ENCODE measurements at regions not wholly inside any gene's neighbourhood (a gene's known extent, or its start where the extent isn't known, plus 50 kb on each side); places are given as distances from the start of the nearest gene placed in this dataset.

GRCh38 chr15:31550211-31550977, 223.8 kb downstream of the KLF13 start:
- DNase-seq, result no peak
- Histone ChIP-seq H2AFZ (ENCODE audit: low read length) (no peak overlapping the region), H3K9ac (ENCODE audit: low read length) (no peak overlapping the region)

DNA sequence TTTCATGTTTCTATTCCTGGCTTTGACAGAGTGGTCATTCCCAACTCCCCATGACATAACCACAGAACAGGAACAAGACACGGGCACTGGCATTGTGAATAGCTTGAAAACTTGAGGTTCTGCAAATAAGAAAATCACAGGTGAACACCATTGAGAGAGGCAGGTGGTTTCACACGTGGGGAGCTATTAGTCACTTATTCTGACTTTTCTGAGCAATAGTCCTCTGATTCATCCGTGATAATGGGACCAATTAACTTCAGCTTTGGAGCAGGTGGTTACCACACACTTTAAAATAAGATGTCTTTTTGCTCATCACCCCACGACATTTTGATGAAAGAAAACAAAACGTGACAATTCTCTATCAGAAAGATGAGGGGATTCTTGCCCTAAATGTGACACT, 224.7 kb downstream of the KLF13 start:
- Histone ChIP-seq H3K27me3 (ENCODE audit: low read length) (no peaks in the 10 kb centered on the region), H3K36me3 (ENCODE audit: insufficient read depth, low read length) (no peaks in the 10 kb centered on the region), H4K20me1 (ENCODE audit: insufficient read depth, low read depth, low read length) (no peaks in the 10 kb centered on the region), H3K9me2 (replicated peaks; ENCODE audit: insufficient read depth, low read length) (no peaks in the 10 kb centered on the region), H3K4me2 (ENCODE audit: low read depth, low read length, poor library complexity, severe bottlenecking) (no peak overlapping the region), H3K27ac (ENCODE audit: low read length) (no peak overlapping the region), H3K4me1 (ENCODE audit: low read length) (no peaks in the 10 kb centered on the region), H2AFZ (ENCODE audit: low read length) (no peak overlapping the region), H3K79me2 (ENCODE audit: low read length) (no peaks in the 10 kb centered on the region), H3K9ac (ENCODE audit: low read length) (no peak overlapping the region), H3K4me3 (ENCODE audit: low read length) (no peak overlapping the region), H3K9me3 (ENCODE audit: low read length) (no peaks in the 10 kb centered on the region)
- DNase-seq, result no peak

More at GRCh38 chr15:31550211-31550977, 223.8 kb downstream of the KLF13 start:
- no peaks in the 10 kb centered on the region for H3K9me2 ChIP-seq (replicated peaks; ENCODE audit: insufficient read depth, low read length)
- H3K79me2 ChIP-seq (ENCODE audit: low read length), result no peaks in the 10 kb centered on the region
- no peak overlapping the region for H3K4me3 ChIP-seq (ENCODE audit: low read length)
- H3K36me3 ChIP-seq (ENCODE audit: insufficient read depth, low read length), result no peaks in the 10 kb centered on the region
- no peaks in the 10 kb centered on the region for H3K4me1 ChIP-seq (ENCODE audit: low read length)
- no peaks in the 10 kb centered on the region for H3K27me3 ChIP-seq (ENCODE audit: low read length)
- H4K20me1 ChIP-seq (ENCODE audit: insufficient read depth, low read depth, low read length), result no peaks in the 10 kb centered on the region
- no peak overlapping the region for H3K4me2 ChIP-seq (ENCODE audit: low read depth, low read length, poor library complexity, severe bottlenecking)
- no peaks in the 10 kb centered on the region for H3K9me3 ChIP-seq (ENCODE audit: low read length)
- H3K27ac ChIP-seq (ENCODE audit: low read length), result no peak overlapping the region

DNA sequence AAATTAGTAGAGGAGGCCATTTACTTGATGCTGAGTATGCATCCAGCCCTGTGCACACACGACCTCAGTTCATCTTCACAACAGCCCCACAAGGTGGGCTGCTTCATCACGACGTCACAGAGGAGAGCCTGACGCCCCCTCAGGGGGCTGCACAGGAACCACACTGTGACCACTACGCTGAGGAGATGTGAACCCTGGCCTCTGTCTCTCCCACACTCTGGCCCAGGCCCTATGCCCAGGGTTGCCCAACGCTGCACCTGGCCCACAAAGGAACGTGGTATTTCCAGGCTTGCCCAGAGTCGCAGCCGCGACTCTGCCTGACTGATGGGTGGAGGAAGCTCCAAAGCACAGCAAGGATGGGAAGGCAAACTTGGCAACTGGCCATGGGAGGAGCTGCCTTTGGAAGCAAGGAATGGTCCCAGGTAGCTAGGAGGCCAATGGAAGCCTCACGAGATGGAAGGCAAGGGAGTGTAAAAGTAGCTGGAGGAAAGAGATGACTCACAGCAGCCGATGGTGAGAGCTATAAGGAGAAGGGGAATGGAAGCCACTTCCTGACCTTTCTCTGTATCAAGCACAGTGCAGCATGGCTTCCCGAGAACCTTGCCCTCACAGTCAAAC, 226.0 kb downstream of the KLF13 start:
- Histone ChIP-seq H2AFZ (ENCODE audit: low read length) (no peak overlapping the region), H3K9me2 (replicated peaks; ENCODE audit: insufficient read depth, low read length) (no peaks in the 10 kb centered on the region), H3K27me3 (ENCODE audit: low read length) (no peaks in the 10 kb centered on the region), H3K27ac (ENCODE audit: low read length) (no peak overlapping the region), H3K79me2 (ENCODE audit: low read length) (no peaks in the 10 kb centered on the region), H3K4me1 (ENCODE audit: low read length) (no peaks in the 10 kb centered on the region), H4K20me1 (ENCODE audit: insufficient read depth, low read depth, low read length) (no peaks in the 10 kb centered on the region), H3K36me3 (ENCODE audit: insufficient read depth, low read length) (no peaks in the 10 kb centered on the region), H3K4me3 (ENCODE audit: low read length) (no peak overlapping the region), H3K9ac (ENCODE audit: low read length) (no peak overlapping the region), H3K4me2 (ENCODE audit: low read depth, low read length, poor library complexity, severe bottlenecking) (no peak overlapping the region), H3K9me3 (ENCODE audit: low read length) (no peaks in the 10 kb centered on the region)
- DNase-seq, result no peak

DNA sequence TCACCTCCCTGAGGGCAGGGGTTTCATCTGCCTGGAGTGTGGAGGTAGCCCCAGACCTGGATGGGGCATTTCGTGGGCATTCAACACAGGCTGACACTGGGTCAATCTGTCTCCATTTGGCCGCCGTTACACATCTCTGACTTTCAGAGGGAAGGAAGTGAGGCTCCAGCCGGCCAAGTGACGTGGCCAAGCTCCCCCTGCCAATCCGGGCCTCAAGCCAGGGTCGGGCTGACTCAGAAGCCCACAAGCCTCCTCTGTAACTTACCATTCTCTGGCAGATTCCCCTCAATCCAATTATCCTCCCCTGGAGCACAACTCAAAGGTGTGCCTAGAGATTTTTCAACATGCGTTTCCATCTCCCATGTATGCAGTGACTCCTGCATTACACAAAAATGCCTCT, 227.6 kb downstream of the KLF13 start:
- Histone ChIP-seq H3K9ac (ENCODE audit: low read length) (no peak overlapping the region), H3K36me3 (ENCODE audit: insufficient read depth, low read length) (no peaks in the 10 kb centered on the region), H3K4me1 (ENCODE audit: low read length) (no peaks in the 10 kb centered on the region), H3K79me2 (ENCODE audit: low read length) (no peaks in the 10 kb centered on the region), H3K4me3 (ENCODE audit: low read length) (no peak overlapping the region), H3K9me3 (ENCODE audit: low read length) (no peaks in the 10 kb centered on the region), H3K27me3 (ENCODE audit: low read length) (no peaks in the 10 kb centered on the region), H3K4me2 (ENCODE audit: low read depth, low read length, poor library complexity, severe bottlenecking) (no peak overlapping the region), H3K27ac (ENCODE audit: low read length) (no peak overlapping the region), H3K9me2 (replicated peaks; ENCODE audit: insufficient read depth, low read length) (no peaks in the 10 kb centered on the region), H2AFZ (ENCODE audit: low read length) (no peak overlapping the region), H4K20me1 (ENCODE audit: insufficient read depth, low read depth, low read length) (no peaks in the 10 kb centered on the region)
- DNase-seq, result no peak

GRCh38 chr15:31555022-31555421, 228.4 kb downstream of the KLF13 start:
- Histone ChIP-seq H3K9me2 (replicated peaks; ENCODE audit: insufficient read depth, low read length) (no peaks in the 10 kb centered on the region), H3K4me1 (ENCODE audit: low read length) (no peaks in the 10 kb centered on the region), H3K4me3 (ENCODE audit: low read length) (no peak overlapping the region), H3K9me3 (ENCODE audit: low read length) (no peaks in the 10 kb centered on the region), H3K4me2 (ENCODE audit: low read depth, low read length, poor library complexity, severe bottlenecking) (no peak overlapping the region), H3K9ac (ENCODE audit: low read length) (no peak overlapping the region), H3K36me3 (ENCODE audit: insufficient read depth, low read length) (no peaks in the 10 kb centered on the region), H3K27me3 (ENCODE audit: low read length) (no peaks in the 10 kb centered on the region), H2AFZ (ENCODE audit: low read length) (no peak overlapping the region), H3K27ac (ENCODE audit: low read length) (no peak overlapping the region), H4K20me1 (ENCODE audit: insufficient read depth, low read depth, low read length) (no peaks in the 10 kb centered on the region), H3K79me2 (ENCODE audit: low read length) (no peaks in the 10 kb centered on the region)
- no peak for DNase-seq

DNA sequence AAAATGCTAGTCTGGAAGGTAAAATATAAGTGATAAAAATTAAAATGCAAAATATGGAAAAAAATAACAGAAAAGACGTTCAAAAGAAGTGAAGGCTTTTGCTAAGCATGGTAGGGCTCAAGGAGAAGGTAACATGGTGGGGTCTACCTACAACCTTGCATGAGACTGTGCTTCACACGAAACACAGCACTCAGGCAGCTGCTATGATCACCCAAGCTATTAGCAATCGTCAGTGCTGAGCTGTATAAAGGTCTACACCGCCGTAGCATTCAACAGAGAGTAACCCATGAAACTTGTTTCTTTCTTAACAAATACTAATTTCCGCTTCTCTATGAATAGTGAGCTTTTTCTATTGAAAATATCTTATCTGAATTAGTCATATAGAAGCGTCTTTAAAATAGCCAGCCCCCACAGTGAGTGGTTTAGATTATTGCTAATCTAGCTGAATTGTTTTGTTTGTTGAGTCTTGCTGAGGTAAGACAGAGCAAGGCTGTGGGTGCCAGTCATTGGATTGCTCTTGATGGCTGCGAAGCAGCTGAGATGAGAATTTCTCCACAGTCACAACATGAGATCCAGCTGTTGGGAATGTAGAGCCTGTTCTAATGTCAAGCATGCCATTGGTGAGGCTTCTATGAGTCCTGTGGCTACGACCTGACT, 230.0 kb downstream of the KLF13 start:
- H3K36me3 ChIP-seq (ENCODE audit: insufficient read depth, low read length), result no peaks in the 10 kb centered on the region
- H4K20me1 ChIP-seq (ENCODE audit: insufficient read depth, low read depth, low read length), result no peaks in the 10 kb centered on the region
- H3K79me2 ChIP-seq (ENCODE audit: low read length), result no peaks in the 10 kb centered on the region
- no peak overlapping the region for H2AFZ ChIP-seq (ENCODE audit: low read length)
- no peak for DNase-seq
- H3K27me3 ChIP-seq (ENCODE audit: low read length), result no peaks in the 10 kb centered on the region
- no peaks in the 10 kb centered on the region for H3K4me1 ChIP-seq (ENCODE audit: low read length)
- no peaks in the 10 kb centered on the region for H3K9me3 ChIP-seq (ENCODE audit: low read length)
- H3K9me2 ChIP-seq (replicated peaks; ENCODE audit: insufficient read depth, low read length), result no peaks in the 10 kb centered on the region
- no peak overlapping the region for H3K4me2 ChIP-seq (ENCODE audit: low read depth, low read length, poor library complexity, severe bottlenecking)
- H3K9ac ChIP-seq (ENCODE audit: low read length), result no peak overlapping the region
- H3K4me3 ChIP-seq (ENCODE audit: low read length), result no peak overlapping the region
- no peak overlapping the region for H3K27ac ChIP-seq (ENCODE audit: low read length)

DNA sequence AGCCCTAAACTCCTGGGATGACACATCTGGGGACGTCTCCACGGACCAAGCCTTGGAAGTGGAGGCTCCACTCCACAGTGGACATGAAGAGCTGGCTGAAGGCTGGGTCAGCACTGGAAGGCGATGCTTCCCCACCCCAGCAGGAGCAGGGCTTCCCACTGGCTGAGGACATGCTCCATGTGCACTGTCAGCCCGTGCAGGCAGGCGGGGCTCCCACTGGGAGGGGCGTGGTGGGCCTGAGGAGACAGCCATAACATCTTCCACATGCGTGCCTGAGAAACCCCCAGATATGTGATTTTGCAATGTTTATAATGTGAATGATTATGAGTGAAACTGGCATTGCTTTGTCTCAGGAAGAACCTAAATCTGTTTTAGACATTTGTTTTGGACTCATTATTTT, 231.3 kb downstream of the KLF13 start:
- no peak overlapping the region for H3K27ac ChIP-seq (ENCODE audit: low read length)
- H3K4me3 ChIP-seq (ENCODE audit: low read length), result no peak overlapping the region
- no peak for DNase-seq
- H3K9me3 ChIP-seq (ENCODE audit: low read length), result no peaks in the 10 kb centered on the region
- H2AFZ ChIP-seq (ENCODE audit: low read length), result no peak overlapping the region
- no peaks in the 10 kb centered on the region for H3K9me2 ChIP-seq (replicated peaks; ENCODE audit: insufficient read depth, low read length)
- H3K27me3 ChIP-seq (ENCODE audit: low read length), result no peaks in the 10 kb centered on the region
- H3K36me3 ChIP-seq (ENCODE audit: insufficient read depth, low read length), result no peaks in the 10 kb centered on the region
- no peak overlapping the region for H3K9ac ChIP-seq (ENCODE audit: low read length)
- no peaks in the 10 kb centered on the region for H3K79me2 ChIP-seq (ENCODE audit: low read length)
- H3K4me2 ChIP-seq (ENCODE audit: low read depth, low read length, poor library complexity, severe bottlenecking), result no peak overlapping the region
- no peaks in the 10 kb centered on the region for H4K20me1 ChIP-seq (ENCODE audit: insufficient read depth, low read depth, low read length)
- H3K4me1 ChIP-seq (ENCODE audit: low read length), result no peaks in the 10 kb centered on the region

GRCh38 chr15:31558840-31559239, 232.2 kb downstream of the KLF13 start:
- Histone ChIP-seq H3K36me3 (ENCODE audit: insufficient read depth, low read length) (no peaks in the 10 kb centered on the region), H3K9ac (ENCODE audit: low read length) (no peak overlapping the region), H3K27me3 (ENCODE audit: low read length) (no peaks in the 10 kb centered on the region), H3K4me3 (ENCODE audit: low read length) (no peak overlapping the region), H3K27ac (ENCODE audit: low read length) (no peak overlapping the region), H3K9me3 (ENCODE audit: low read length) (no peaks in the 10 kb centered on the region), H3K79me2 (ENCODE audit: low read length) (no peaks in the 10 kb centered on the region), H3K4me1 (ENCODE audit: low read length) (no peaks in the 10 kb centered on the region), H4K20me1 (ENCODE audit: insufficient read depth, low read depth, low read length) (no peaks in the 10 kb centered on the region), H3K4me2 (ENCODE audit: low read depth, low read length, poor library complexity, severe bottlenecking) (no peak overlapping the region), H2AFZ (ENCODE audit: low read length) (no peak overlapping the region), H3K9me2 (replicated peaks; ENCODE audit: insufficient read depth, low read length) (no peaks in the 10 kb centered on the region)
- no peak for DNase-seq
